H9 (cell line): ENCODE measurements at regions not wholly inside any gene's neighbourhood (a gene's known extent, or its start where the extent isn't known, plus 50 kb on each side); places are given as distances from the start of the nearest gene placed in this dataset.

Source experiments
- DNase-seq: peaks from one replicate; pipeline ENCODE4 v3.0.0-alpha.2; 2017
- H2AFZ ChIP-seq: one replicate; pipeline ENCODE4 v1.6.1; 2013; ENCODE audit warnings: mild to moderate bottlenecking, low read length, control low read depth, moderate library complexity
- H2AK5ac ChIP-seq: 2 replicates; pipeline ENCODE4 v1.6.1; 2013; ENCODE audit warnings: low read length, control low read depth, mixed read lengths; ENCODE audit not compliant: insufficient read length
- H2BK120ac ChIP-seq: one replicate; pipeline ENCODE4 v1.6.1; 2013; ENCODE audit warnings: low read depth, mild to moderate bottlenecking, low read length, control low read depth, inconsistent platforms; ENCODE audit not compliant: poor library complexity, severe bottlenecking
- H2BK12ac ChIP-seq: 2 replicates; pipeline ENCODE4 v1.6.1; 2013; ENCODE audit warnings: low read length, control low read depth, mixed read lengths, low read depth; ENCODE audit not compliant: insufficient read length
- H2BK15ac ChIP-seq: 2 replicates; pipeline ENCODE4 v1.6.1; 2013; ENCODE audit warnings: low read depth, low read length, control low read depth
- H2BK20ac ChIP-seq: one replicate; pipeline ENCODE4 v1.6.1; 2013; ENCODE audit warnings: low read depth, mild to moderate bottlenecking, low read length, control low read depth, inconsistent platforms; ENCODE audit not compliant: poor library complexity, severe bottlenecking
- H2BK5ac ChIP-seq: 2 replicates; pipeline ENCODE4 v1.6.1; 2013; ENCODE audit warnings: low read length, control low read depth, mixed read lengths; ENCODE audit not compliant: insufficient read length
- H3K14ac ChIP-seq: 2 replicates; pipeline ENCODE4 v1.6.1; 2013; ENCODE audit warnings: low read length, control low read depth; ENCODE audit not compliant: insufficient read depth
- H3K18ac ChIP-seq: 2 replicates; pipeline ENCODE4 v1.6.1; 2013; ENCODE audit warnings: low read depth, mild to moderate bottlenecking, mixed read lengths, low read length, control low read depth; ENCODE audit not compliant: insufficient read length
- H3K23ac ChIP-seq: 2 replicates; pipeline ENCODE4 v1.6.1; 2013; ENCODE audit warnings: low read length, control low read depth, mixed read lengths, low read depth; ENCODE audit not compliant: insufficient read length
- H3K23me2 ChIP-seq: 2 replicates; pipeline ENCODE4 v1.6.1; 2013; ENCODE audit warnings: low read depth, mild to moderate bottlenecking, mixed read lengths, low read length, control low read depth; ENCODE audit not compliant: insufficient read length, poor library complexity, severe bottlenecking
- H3K27ac ChIP-seq: 2 replicates; pipeline ENCODE4 v1.5.1; 2013; ENCODE audit warnings: low read length, control low read depth, mixed read lengths, low read depth; ENCODE audit not compliant: insufficient read length
- H3K27me3 ChIP-seq: 2 replicates; pipeline ENCODE4 v1.6.1; 2013; ENCODE audit warnings: low read length, control low read depth, inconsistent platforms; ENCODE audit not compliant: insufficient read depth
- H3K4ac ChIP-seq: 2 replicates; pipeline ENCODE4 v1.6.1; 2013; ENCODE audit warnings: low read depth, mild to moderate bottlenecking, control low read depth, inconsistent platforms, low read length, moderate library complexity
- H3K4me1 ChIP-seq: 2 replicates; pipeline ENCODE4 v1.6.1; 2013; ENCODE audit warnings: low read length, control low read depth, inconsistent platforms; ENCODE audit not compliant: insufficient read depth
- H3K4me2 ChIP-seq: 2 replicates; pipeline ENCODE4 v1.6.1; 2013; ENCODE audit warnings: low read length, control low read depth, mixed read lengths; ENCODE audit not compliant: insufficient read length, insufficient read depth
- H3K56ac ChIP-seq: 2 replicates; pipeline ENCODE4 v1.6.1; 2013; ENCODE audit warnings: low read depth, mild to moderate bottlenecking, mixed read lengths, low read length, control low read depth; ENCODE audit not compliant: insufficient read length
- H3K79me1 ChIP-seq: 2 replicates; pipeline ENCODE4 v1.6.1; 2013; ENCODE audit warnings: low read depth, mild to moderate bottlenecking, moderate library complexity, low read length, control low read depth, inconsistent platforms; ENCODE audit not compliant: insufficient read depth, poor library complexity, severe bottlenecking
- H3K79me2 ChIP-seq: 2 replicates; pipeline ENCODE4 v1.6.1; 2013; ENCODE audit warnings: low read length, control low read depth, inconsistent platforms; ENCODE audit not compliant: insufficient read depth
- H3K9ac ChIP-seq: 2 replicates; pipeline ENCODE4 v1.6.1; 2013; ENCODE audit warnings: low read length, control low read depth, mixed read lengths; ENCODE audit not compliant: insufficient read length; ENCODE audit errors: extremely low read depth
- H3K9me3 ChIP-seq: one replicate; pipeline ENCODE4 v1.6.1; 2013; ENCODE audit warnings: low read depth, low read length, inconsistent platforms; ENCODE audit not compliant: control insufficient read depth
- H3T11ph ChIP-seq: one replicate; pipeline ENCODE4 v1.6.1; 2013; ENCODE audit warnings: mild to moderate bottlenecking, low read length, control low read depth, inconsistent platforms
- H4K20me1 ChIP-seq: one replicate; pipeline ENCODE4 v1.6.1; 2013; ENCODE audit not compliant: control insufficient read depth, insufficient read length, insufficient read depth
- H4K5ac ChIP-seq: 2 replicates; pipeline ENCODE4 v1.6.1; 2013; ENCODE audit warnings: low read depth, mild to moderate bottlenecking, mixed read lengths, low read length, control low read depth; ENCODE audit not compliant: insufficient read length
- H4K8ac ChIP-seq: replicated peaks from 2 replicates; pipeline ENCODE4 v1.6.1; 2013; ENCODE audit warnings: low read length, control low read depth, mixed read lengths, low read depth; ENCODE audit not compliant: insufficient read length
- H4K91ac ChIP-seq: 2 replicates; pipeline ENCODE4 v1.6.1; 2013; ENCODE audit warnings: low read depth, mild to moderate bottlenecking, moderate library complexity, mixed read lengths, low read length, control low read depth; ENCODE audit not compliant: insufficient read length
- H3K27ac Mint-ChIP-seq, 3 experiments: 2 replicates in 2 of 3; 3 replicates in 1 of 3; pipeline ENCODE4 v1.8.0; 2020 to 2021; ENCODE audit warnings: mixed read lengths in 3 of 3, mild to moderate bottlenecking in 1 of 3, moderate library complexity in 1 of 3
- H3K27me3 Mint-ChIP-seq: 2 replicates; pipeline ENCODE4 v1.8.0; 2021; ENCODE audit warnings: low read depth, mild to moderate bottlenecking, moderate library complexity, mixed read lengths
- H3K36me3 Mint-ChIP-seq, 3 experiments: 2 replicates in 2 of 3; 3 replicates in 1 of 3; pipeline ENCODE4 v1.8.0; 2020 to 2021; ENCODE audit warnings: low read depth in 3 of 3, mixed read lengths in 3 of 3; ENCODE audit not compliant: insufficient read depth in 1 of 3
- H3K4me1 Mint-ChIP-seq, 2 experiments: 2 replicates each; pipeline ENCODE4 v1.8.0; 2020; ENCODE audit warnings: mixed read lengths in 2 of 2
- H3K4me3 Mint-ChIP-seq, 2 experiments: 2 replicates in 1 of 2; 3 replicates in 1 of 2; pipeline ENCODE4 v1.8.0; 2020 to 2021; ENCODE audit warnings: mild to moderate bottlenecking in 2 of 2, mixed read lengths in 2 of 2, moderate library complexity in 1 of 2
- H3K9me3 Mint-ChIP-seq, 2 experiments: 2 replicates in 1 of 2; 3 replicates in 1 of 2; pipeline ENCODE4 v1.8.0; 2020; ENCODE audit warnings: mild to moderate bottlenecking in 2 of 2, mixed read lengths in 2 of 2, moderate library complexity in 1 of 2
- WGBS: extraction: QIAGEN DNeasy Blood & Tissue Kit; methylation state at CpG from one replicate; pipeline ENCODE4 v1.1.7; 2013; ENCODE audit warnings: missing lambda C conversion rate, low lambda C conversion rate, mixed read lengths; ENCODE audit not compliant: insufficient read length; ENCODE audit errors: extremely low coverage; 5-methylcytosine and 5-hydroxymethylcytosine counted together
- TF ChIP-seq, protein P1 (sequence below): fragments of 200-600 bp; sonication (generic); conservative IDR thresholded peaks from 3 replicates; pipeline ENCODE4 v1.8.0; 2021; ENCODE audit warnings: antibody characterized with exemption, mild to moderate bottlenecking

DNA sequence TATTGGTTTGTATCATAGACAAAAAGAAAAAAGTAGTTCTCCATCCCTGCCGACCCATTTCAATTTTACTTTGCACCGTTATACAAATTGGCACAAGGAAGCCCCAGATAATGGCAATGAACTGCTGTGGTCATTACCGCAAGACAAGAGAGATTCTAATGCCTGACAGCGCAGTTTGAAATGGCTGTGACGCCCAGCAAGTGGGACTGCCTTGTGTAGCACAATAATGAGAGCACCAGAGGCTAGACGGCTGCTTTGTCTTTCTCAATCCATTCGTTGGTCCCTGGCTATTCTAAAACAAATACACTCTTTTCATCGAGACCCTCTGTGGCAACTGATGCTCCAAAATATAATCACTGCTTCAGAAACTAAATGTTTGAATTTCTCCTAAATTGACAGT, 192.4 kb upstream of the NEIL3 start:
- no peak for DNase-seq
- H4K5ac ChIP-seq, result no peak overlapping the region
- H3K27me3 ChIP-seq, result no peaks in the 10 kb centered on the region
- H3T11ph ChIP-seq, result no peak overlapping the region
- no peaks in the 10 kb centered on the region for H3K9me3 ChIP-seq
- no peaks in the 10 kb centered on the region for H3K27me3 Mint-ChIP-seq
- TF ChIP-seq, protein P1, sequence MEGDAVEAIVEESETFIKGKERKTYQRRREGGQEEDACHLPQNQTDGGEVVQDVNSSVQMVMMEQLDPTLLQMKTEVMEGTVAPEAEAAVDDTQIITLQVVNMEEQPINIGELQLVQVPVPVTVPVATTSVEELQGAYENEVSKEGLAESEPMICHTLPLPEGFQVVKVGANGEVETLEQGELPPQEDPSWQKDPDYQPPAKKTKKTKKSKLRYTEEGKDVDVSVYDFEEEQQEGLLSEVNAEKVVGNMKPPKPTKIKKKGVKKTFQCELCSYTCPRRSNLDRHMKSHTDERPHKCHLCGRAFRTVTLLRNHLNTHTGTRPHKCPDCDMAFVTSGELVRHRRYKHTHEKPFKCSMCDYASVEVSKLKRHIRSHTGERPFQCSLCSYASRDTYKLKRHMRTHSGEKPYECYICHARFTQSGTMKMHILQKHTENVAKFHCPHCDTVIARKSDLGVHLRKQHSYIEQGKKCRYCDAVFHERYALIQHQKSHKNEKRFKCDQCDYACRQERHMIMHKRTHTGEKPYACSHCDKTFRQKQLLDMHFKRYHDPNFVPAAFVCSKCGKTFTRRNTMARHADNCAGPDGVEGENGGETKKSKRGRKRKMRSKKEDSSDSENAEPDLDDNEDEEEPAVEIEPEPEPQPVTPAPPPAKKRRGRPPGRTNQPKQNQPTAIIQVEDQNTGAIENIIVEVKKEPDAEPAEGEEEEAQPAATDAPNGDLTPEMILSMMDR, result no peak
- no peak overlapping the region for H2BK12ac ChIP-seq
- no peaks in the 10 kb centered on the region for H3K4me1 ChIP-seq
- H2BK20ac ChIP-seq, result no peak overlapping the region
- H3K79me2 ChIP-seq, result no peaks in the 10 kb centered on the region
- H3K56ac ChIP-seq, result no peak overlapping the region
- no peak overlapping the region for H3K4me3 Mint-ChIP-seq
- no peak overlapping the region for H3K4ac ChIP-seq
- H2AK5ac ChIP-seq, result no peak overlapping the region
- peaks cover 15 to 19% of the 10 kb centered on the region in 2 experiments for H3K9me3 Mint-ChIP-seq
- H2BK5ac ChIP-seq, result no peak overlapping the region
- no peaks in the 10 kb centered on the region for H4K20me1 ChIP-seq
- H4K91ac ChIP-seq, result no peak overlapping the region
- no peak overlapping the region for H2BK120ac ChIP-seq
- H2BK15ac ChIP-seq, result no peak overlapping the region
- peaks cover 3 to 23% (median 7%) of the 10 kb centered on the region in 3 experiments; a peak in 6 of 7 replicates for H3K36me3 Mint-ChIP-seq
- no peak overlapping the region for H4K8ac ChIP-seq
- peaks cover 15 to 24% of the 10 kb centered on the region in 2 experiments for H3K4me1 Mint-ChIP-seq
- no peak overlapping the region for H3K23ac ChIP-seq
- no peak overlapping the region for H3K18ac ChIP-seq
- no peak overlapping the region for H2AFZ ChIP-seq
- H3K27ac Mint-ChIP-seq, result peak overlapping the region in 2 of 3 experiments; percentile 42 to 87; a peak in 3 of 7 replicates
- H3K27ac ChIP-seq, result no peak overlapping the region
- no CpG with 5 or more reads among the region's 8 CpGs for WGBS
- H3K9ac ChIP-seq, result no peak overlapping the region
- no peaks in the 10 kb centered on the region for H3K79me1 ChIP-seq
- no peak overlapping the region for H3K4me2 ChIP-seq
- no peaks in the 10 kb centered on the region for H3K23me2 ChIP-seq
- H3K14ac ChIP-seq, result no peak overlapping the region
